Activated CD4-positive, alpha-beta T cell treated with anti-CD3 and anti-CD28 coated beads for 36 hours (primary cell): ENCODE measurements at regions not wholly inside any gene's neighbourhood (a gene's known extent, or its start where the extent isn't known, plus 50 kb on each side); places are given as distances from the start of the nearest gene placed in this dataset.
"Not testable (repeated sequence)": the region's sequence is repeated elsewhere in the genome, so short reads cannot be mapped to it uniquely, and the experiment has no call there.

Source experiments
- ATAC-seq: fragments of 200-7000 bp; cut with Tn5 transposase; one replicate; pipeline ENCODE4 v1.10.0; 2021; ENCODE audit warnings: mild to moderate bottlenecking, moderate library complexity
- CTCF ChIA-PET: fragments of 350-600 bp; sonication (Branson Sonifier 250); formaldehyde crosslinking; loops from one replicate; lab custom pipeline; 2021; ENCODE audit warnings: antibody characterized with exemption; lab: Charles Lee
- POLR2A ChIA-PET: fragments of 350-600 bp; sonication (Branson Sonifier 250); formaldehyde crosslinking; loops from one replicate; lab custom pipeline; 2021; ENCODE audit warnings: antibody characterized with exemption, inconsistent platforms; lab: Charles Lee
- DNase-seq: peaks from one replicate; pipeline ENCODE4 v3.0.0-alpha.2; 2020
- H3K27ac Mint-ChIP-seq: one replicate; pipeline ENCODE4 v1.8.0; 2021; ENCODE audit warnings: mixed read lengths
- H3K27me3 Mint-ChIP-seq: one replicate; pipeline ENCODE4 v1.8.0; 2021; ENCODE audit warnings: mixed read lengths
- H3K36me3 Mint-ChIP-seq: one replicate; pipeline ENCODE4 v1.8.0; 2021; ENCODE audit warnings: low read depth, mixed read lengths
- H3K4me1 Mint-ChIP-seq: one replicate; pipeline ENCODE4 v1.8.0; 2021; ENCODE audit warnings: mixed read lengths
- H3K4me3 Mint-ChIP-seq: one replicate; pipeline ENCODE4 v1.8.0; 2021; ENCODE audit warnings: mild to moderate bottlenecking, moderate library complexity, mixed read lengths
- H3K9me3 Mint-ChIP-seq: one replicate; pipeline ENCODE4 v1.8.0; 2021; ENCODE audit warnings: low read depth, mixed read lengths
- intact Hi-C, 2 experiments: fragments of 100-400 bp; cut with DNase I in 1 of 2; cut with micrococcal nuclease in 1 of 2; formaldehyde crosslinking; loops; one replicate each; pipeline versions ENCODE4 v1.14.2 to v1.15.1; 2022 to 2024; cut with DNase I, micrococcal nuclease

DNA sequence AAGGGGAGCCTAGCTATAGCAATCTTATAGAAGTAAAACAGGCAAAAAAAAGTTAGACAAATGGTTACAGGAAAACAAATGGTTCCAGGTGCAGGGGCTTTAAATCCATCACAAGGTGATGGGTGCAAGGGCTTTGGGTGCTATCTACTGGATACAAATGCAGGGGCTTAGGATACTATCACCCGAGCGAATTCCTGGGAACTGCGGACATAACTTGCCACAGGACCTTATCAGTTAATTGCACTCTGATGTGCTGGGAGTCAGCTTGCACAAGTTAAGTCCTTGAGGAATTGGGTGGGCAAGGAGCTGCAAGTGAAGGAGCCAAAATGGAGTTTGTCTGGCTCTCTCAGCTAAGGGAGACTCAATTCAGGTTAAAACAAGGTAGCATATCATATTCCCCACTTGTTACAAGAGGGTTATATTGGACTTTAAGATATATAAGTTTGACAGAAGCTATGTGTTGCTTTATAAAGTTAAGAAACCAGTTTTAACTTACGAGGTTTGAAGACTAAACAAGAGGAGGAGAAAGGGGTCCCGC lies 115.0 kb upstream of the PZP start:
- Mint-ChIP-seq H3K9me3 (no peaks in the 10 kb centered on the region), H3K27ac (no peak overlapping the region), H3K27me3 (no peaks in the 10 kb centered on the region), H3K36me3 (no peaks in the 10 kb centered on the region), H3K4me1 (peaks cover 14% of the 10 kb centered on the region), H3K4me3 (no peak overlapping the region)
- no peak for DNase-seq
- ChIA-PET POLR2A (no interaction called here), CTCF (interaction anchor here (1.3 kb wide), 1 partner anchor 272 kb away, joined by 4 read pairs; no protein-coding TSS in a partner anchor)
- intact Hi-C loops: loop anchor here in 1 of 2 experiments (5.0 kb wide), 1 partner anchor 89 kb away; no protein-coding TSS in a partner anchor
- ATAC-seq: no peak

DNA sequence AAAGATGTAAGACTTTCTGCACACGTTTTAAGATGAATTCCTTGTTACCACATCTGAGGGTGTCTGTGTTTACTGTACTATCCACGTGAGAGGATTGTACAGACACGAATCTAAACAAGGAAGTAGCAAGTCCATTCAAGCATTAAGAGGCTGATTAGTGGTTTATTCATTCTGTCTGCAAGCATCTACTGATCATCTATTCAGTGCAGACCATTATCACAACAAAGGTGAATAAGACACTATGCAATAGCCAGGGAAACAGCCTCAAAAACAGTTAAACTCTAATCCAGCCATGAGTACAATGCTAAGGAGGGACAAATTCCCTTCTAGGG lies 111.6 kb upstream of the PZP start:
- Mint-ChIP-seq H3K27me3 (no peaks in the 10 kb centered on the region), H3K4me1 (no peaks in the 10 kb centered on the region), H3K9me3 (no peaks in the 10 kb centered on the region), H3K36me3 (no peaks in the 10 kb centered on the region), H3K27ac (no peak overlapping the region), H3K4me3 (no peak overlapping the region)
- DNase-seq (no peak), ATAC-seq (no peak)
- intact Hi-C loops: loop anchor here (2.0 to 5.0 kb wide), 2 partner anchors 92 to 255 kb away; no protein-coding TSS in a partner anchor
- ChIA-PET POLR2A (no interaction called here), CTCF (no interaction called here)

DNA sequence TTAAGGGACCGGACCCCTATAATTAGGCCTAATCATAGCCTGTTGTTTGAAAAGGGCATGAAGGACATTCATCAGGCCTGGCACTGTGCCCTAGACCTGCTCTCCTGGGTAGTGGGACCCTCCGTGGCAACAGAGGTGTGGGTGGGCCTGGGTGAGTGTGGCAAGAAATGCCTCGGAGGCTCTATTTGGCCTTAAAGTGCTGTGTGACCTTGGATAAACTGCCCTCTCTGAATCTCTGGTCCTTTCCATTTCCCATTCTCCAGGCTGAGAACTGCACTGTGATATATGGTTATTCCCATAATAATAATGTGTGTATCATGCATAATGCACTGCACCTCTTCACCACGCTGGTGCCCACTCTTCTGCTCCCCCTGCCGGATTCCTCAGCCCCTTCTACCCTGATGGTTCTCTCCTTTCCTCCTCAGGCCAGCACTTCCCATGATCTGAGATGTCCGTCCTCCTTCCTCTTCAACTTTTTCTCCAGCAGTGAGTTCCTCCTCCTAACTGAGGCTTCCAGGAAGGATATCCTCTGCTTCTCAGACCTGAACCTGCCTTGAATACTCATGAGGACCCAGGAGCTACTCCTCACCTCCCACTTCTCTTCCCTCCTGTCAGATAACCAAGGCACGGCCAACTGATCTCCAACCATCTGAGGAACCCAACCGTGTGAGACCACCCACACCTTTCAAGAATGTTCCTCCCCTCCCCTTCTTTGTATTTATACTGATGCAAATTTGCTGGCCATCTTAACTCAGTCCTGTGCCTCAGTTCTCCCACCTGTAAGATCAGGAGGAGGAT lies 111.0 kb upstream of the PZP start:
- no peaks in the 10 kb centered on the region for H3K27me3 Mint-ChIP-seq
- CTCF ChIA-PET: interaction anchor here (0.6 to 0.7 kb wide), 3 partner anchors 208 to 271 kb away, joined by 3 read pairs; no protein-coding TSS in a partner anchor
- no peak overlapping the region for H3K27ac Mint-ChIP-seq
- no peaks in the 10 kb centered on the region for H3K9me3 Mint-ChIP-seq
- intact Hi-C loops: loop anchor here in 1 of 2 experiments (2.0 to 5.0 kb wide), 2 partner anchors 93 to 254 kb away; no protein-coding TSS in a partner anchor
- no peaks in the 10 kb centered on the region for H3K4me1 Mint-ChIP-seq
- POLR2A ChIA-PET: no interaction called here
- no peaks in the 10 kb centered on the region for H3K36me3 Mint-ChIP-seq
- no peak for DNase-seq
- no peak overlapping the region for H3K4me3 Mint-ChIP-seq
- peak; percentile 55 for ATAC-seq

DNA sequence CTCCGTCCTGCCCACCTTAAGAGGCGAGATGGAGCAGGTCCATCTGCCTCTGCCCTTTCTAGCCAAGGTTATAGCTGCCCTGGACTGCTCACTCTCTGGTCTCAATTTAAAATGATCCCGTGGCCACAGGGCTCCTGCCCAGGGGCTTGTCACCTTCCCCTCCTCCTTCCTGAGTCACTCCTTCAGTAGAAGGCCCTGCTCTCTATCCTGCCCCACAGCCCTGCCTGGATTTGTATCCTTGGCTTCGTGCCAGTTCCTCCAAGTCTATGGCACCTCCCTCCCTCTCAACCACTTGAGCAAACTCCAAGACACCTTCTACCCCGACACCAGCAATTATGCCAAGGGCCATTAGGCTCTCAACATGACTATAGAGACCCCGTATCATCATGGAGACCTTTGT lies 105.3 kb upstream of the PZP start:
- H3K4me3 Mint-ChIP-seq, H3K9me3 Mint-ChIP-seq, H3K27ac Mint-ChIP-seq, intact Hi-C loops, H3K36me3 Mint-ChIP-seq, CTCF ChIA-PET, H3K4me1 Mint-ChIP-seq, ATAC-seq, DNase-seq, H3K27me3 Mint-ChIP-seq: not testable (repeated sequence)
- POLR2A ChIA-PET: interaction anchor here (0.6 kb wide), 1 partner anchor 118 kb away, joined by 3 read pairs; no protein-coding TSS in a partner anchor

DNA sequence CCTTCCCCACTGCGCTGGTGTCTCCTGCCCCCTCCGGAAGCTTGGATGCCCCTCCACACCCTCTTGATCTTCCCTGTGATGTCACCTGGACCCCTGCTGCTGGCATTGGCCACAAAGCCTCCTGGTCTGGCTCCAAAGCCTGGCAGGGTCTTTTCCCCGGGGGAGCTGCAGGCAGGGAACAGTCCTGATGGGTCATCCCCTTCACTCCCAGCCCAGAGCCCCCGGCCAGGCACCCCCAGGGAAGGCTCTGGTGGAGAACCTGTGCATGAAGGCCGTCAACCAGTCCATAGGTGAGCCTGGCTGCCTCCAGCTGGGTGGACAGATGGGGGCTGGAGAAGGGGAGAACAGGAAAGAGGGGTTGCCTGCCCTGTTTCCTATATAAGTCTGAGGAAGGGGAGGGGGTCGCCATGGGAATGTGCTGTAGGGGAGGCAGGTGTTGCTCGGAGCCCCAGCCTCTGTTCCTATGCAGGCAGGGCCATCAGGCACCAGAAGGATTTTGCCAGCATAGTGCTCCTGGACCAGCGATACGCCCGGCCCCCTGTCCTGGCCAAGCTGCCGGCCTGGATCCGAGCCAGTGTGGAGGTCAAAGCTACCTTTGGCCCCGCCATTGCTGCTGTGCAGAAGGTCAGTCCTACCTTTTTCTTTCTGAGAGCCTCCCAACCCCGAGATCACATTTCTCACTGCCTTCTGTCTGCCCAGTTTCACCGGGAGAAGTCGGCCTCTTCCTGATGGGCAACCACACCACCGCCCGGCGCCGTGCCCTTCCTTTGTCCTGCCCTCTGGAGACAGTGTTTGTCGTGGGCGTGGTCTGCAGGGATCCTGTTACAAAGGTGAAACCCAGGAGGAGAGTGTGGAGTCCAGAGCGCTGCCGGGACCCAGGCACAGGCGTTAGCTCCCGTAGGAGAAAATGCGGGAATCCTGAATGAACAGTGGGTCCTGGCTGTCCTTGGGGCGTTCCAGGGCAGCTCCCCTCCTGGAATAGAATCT lies 104.5 kb upstream of the PZP start:
- POLR2A ChIA-PET, H3K9me3 Mint-ChIP-seq, H3K4me1 Mint-ChIP-seq, H3K36me3 Mint-ChIP-seq, ATAC-seq, H3K27ac Mint-ChIP-seq, H3K4me3 Mint-ChIP-seq, CTCF ChIA-PET, H3K27me3 Mint-ChIP-seq, intact Hi-C loops, DNase-seq: not testable (repeated sequence)

DNA sequence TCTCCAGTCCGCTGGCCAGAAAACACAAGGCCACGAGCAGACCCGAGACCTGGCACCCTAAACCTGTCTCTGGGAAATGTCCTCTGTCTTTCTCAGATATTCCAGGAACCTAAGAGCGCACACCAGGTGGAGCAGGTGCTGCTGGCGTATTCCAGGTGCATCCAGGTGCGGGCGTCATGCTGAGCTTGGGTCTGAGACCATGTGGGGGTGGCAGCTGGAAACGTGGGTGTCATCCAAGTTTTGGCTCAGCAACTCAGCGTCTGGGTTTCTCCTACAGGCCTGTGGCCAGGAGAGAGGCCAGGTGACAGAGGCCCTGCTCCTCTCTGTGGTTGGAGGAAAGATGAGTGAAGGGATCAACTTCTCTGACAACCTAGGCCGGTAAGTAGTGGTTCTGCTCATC lies 103.3 kb upstream of the PZP start:
- DNase-seq, H3K4me3 Mint-ChIP-seq, ATAC-seq, H3K27ac Mint-ChIP-seq, H3K4me1 Mint-ChIP-seq, CTCF ChIA-PET, intact Hi-C loops, H3K9me3 Mint-ChIP-seq, H3K27me3 Mint-ChIP-seq, POLR2A ChIA-PET: not testable (repeated sequence)
- H3K36me3 Mint-ChIP-seq: peaks cover 13% of the 10 kb centered on the region

DNA sequence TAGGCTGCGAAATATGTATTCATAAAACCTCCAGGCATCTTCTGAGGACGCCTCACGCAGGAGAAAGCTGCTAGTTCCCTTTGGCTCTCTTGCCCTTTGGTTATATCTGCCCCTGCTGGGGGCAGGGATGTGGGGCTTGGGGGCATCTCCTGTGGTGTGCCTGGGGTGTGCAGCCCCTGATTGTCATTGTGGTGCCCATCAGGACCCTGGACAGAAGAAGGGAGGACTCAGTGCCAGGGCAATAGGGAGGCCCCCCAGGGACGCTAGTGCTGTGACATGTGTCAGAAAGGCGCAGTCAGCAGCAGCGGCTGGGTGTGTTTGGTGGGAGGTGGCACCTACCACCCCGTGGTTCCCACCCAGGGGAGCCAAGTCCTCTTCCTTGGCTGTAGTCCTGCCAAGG lies 102.5 kb upstream of the PZP start:
- H3K27me3 Mint-ChIP-seq, H3K4me3 Mint-ChIP-seq, ATAC-seq, intact Hi-C loops, POLR2A ChIA-PET, H3K27ac Mint-ChIP-seq, H3K4me1 Mint-ChIP-seq, DNase-seq, CTCF ChIA-PET, H3K9me3 Mint-ChIP-seq: not testable (repeated sequence)
- peaks cover 13% of the 10 kb centered on the region for H3K36me3 Mint-ChIP-seq

DNA sequence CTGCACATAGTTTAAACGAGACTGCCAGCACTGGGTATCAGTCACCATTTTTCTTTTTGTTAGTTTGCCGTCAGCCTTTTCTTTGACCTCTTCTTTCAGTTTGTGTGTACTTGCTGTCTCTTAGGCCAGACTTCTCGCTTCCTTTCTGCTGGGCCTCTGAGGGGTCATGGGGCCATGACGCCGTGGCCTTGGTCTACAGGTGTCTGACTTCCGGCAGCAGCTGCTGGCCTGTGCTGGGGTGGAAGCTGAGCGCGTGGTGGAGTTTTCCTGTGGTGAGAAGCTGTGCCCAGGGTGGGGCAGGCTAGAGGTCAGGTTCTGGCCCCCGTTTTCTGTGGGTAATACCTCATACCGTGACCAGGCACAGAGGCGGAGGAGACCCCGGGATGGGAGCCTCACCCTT lies 101.6 kb upstream of the PZP start:
- DNase-seq, H3K27ac Mint-ChIP-seq, POLR2A ChIA-PET, intact Hi-C loops, H3K27me3 Mint-ChIP-seq, H3K4me1 Mint-ChIP-seq, CTCF ChIA-PET, ATAC-seq, H3K9me3 Mint-ChIP-seq, H3K4me3 Mint-ChIP-seq: not testable (repeated sequence)
- peaks cover 17% of the 10 kb centered on the region for H3K36me3 Mint-ChIP-seq

DNA sequence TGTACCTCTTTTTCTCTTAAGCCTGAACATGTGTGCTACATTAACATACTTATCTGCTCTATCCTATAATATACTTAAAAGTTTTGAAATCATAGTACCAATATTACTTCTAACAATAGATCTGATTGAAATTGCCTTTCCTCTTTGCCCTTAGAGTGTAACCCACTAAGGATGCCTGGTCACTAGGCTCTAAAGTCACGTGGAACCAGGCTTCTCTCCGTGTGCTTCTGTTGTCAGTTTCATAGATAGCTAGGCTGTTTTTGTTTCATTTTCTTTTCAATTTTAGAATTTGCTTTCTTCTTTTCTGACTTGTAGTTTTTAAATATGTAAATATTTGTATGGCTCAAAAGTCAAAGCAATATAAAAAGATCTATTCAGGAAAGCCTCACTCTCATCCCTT lies 100.5 kb upstream of the PZP start:
- H3K27me3 Mint-ChIP-seq, intact Hi-C loops, H3K4me1 Mint-ChIP-seq, CTCF ChIA-PET, H3K4me3 Mint-ChIP-seq, ATAC-seq, H3K27ac Mint-ChIP-seq, DNase-seq, POLR2A ChIA-PET, H3K9me3 Mint-ChIP-seq: not testable (repeated sequence)
- H3K36me3 Mint-ChIP-seq: peaks cover 22% of the 10 kb centered on the region

DNA sequence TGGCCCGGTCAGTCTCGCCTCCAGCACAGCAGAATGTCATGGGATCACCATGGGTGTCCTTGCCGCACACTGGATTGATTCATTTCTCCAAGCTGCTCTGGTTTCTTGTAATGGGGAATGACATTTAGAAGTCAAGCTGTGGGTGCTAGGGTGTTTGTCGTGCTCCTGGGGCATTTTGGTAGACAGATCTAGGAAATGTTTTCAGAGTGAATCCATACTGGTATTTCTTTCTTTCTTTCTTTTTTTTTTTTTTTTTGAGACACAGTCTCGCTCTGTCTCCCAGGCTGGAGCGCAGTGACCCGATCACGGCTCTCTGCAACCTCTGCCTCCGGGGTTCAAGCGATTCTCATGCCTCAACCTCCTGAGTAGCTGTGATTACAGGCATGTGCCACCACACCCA lies 100.0 kb upstream of the PZP start:
- POLR2A ChIA-PET, H3K4me1 Mint-ChIP-seq, DNase-seq, intact Hi-C loops, H3K4me3 Mint-ChIP-seq, H3K9me3 Mint-ChIP-seq, CTCF ChIA-PET, H3K27me3 Mint-ChIP-seq, ATAC-seq, H3K27ac Mint-ChIP-seq: not testable (repeated sequence)
- peaks cover 22% of the 10 kb centered on the region for H3K36me3 Mint-ChIP-seq

DNA sequence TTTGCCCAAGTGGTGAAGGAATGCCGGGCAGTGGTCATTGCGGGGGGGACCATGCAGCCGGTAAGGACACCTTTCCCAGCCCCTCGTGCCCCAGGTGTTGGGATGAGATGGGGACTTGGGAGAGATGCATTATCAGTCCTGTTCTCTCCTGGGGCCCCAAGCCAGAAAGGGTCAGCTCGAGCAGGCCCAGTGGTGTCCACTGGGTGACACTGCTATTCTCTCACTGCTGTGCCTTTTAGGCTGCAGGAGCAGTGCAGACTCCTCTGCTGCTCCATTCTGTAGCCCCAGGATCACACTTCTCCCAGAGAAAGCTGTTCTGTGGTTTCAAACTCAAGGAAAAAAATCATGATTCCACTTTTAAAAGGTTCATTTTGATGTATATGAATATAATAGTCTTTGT lies 99.1 kb upstream of the PZP start:
- intact Hi-C loops: not testable (repeated sequence)

More for the DNA sequence above, 99.1 kb upstream of the PZP start:
- DNase-seq, H3K27me3 Mint-ChIP-seq, POLR2A ChIA-PET, ATAC-seq, CTCF ChIA-PET, H3K27ac Mint-ChIP-seq, H3K9me3 Mint-ChIP-seq, H3K4me1 Mint-ChIP-seq, H3K4me3 Mint-ChIP-seq: not testable (repeated sequence)
- peaks cover 22% of the 10 kb centered on the region for H3K36me3 Mint-ChIP-seq
